Adrenal gland (tissue), 9 donors: ENCODE measurements at regions not wholly inside any gene's neighbourhood (a gene's known extent, or its start where the extent isn't known, plus 50 kb on each side); places are given as distances from the start of the nearest gene placed in this dataset.

Experiments used
- DNase-seq, 7 donors: peaks; one replicate each; pipeline ENCODE4 v3.0.0-alpha.2; 2019 to 2020
- H3K27ac ChIP-seq, 5 donors: fragments of 200-600 bp; sonication (generic) in 4 of 5; 1 replicate in 3 of 5; 2 replicates in 2 of 5; pipeline versions ENCODE4 v1.5.1 to v1.8.0; 2016 to 2020; ENCODE audit warnings: mild to moderate bottlenecking in 1 of 5
- H3K27me3 ChIP-seq: fragments of 200-600 bp; 2 replicates; pipeline ENCODE4 v1.8.0; 2021
- H3K36me3 ChIP-seq, 2 donors: fragments of 200-600 bp; replicated peaks in 1 of 2; 1 replicate in 1 of 2; 2 replicates in 1 of 2; pipeline versions ENCODE4 v1.5.1 to v1.8.0; 2018 to 2022
- H3K4me1 ChIP-seq, 2 donors: fragments of 200-600 bp; replicated peaks in 1 of 2; 1 replicate in 1 of 2; 2 replicates in 1 of 2; pipeline versions ENCODE4 v1.5.1 to v1.8.0; 2018 to 2021
- H3K4me3 ChIP-seq, 4 donors: fragments of 200-600 bp; sonication (generic) in 3 of 4; one replicate each; pipeline ENCODE4 v1.5.1; 2016 to 2018
- H3K9me3 ChIP-seq, 3 donors: fragments of 200-600 bp; sonication (generic) in 1 of 3; replicated peaks in 1 of 3; 1 replicate in 2 of 3; 2 replicates in 1 of 3; pipeline versions ENCODE4 v1.5.1 to v1.8.0; 2016 to 2021
- CTCF ChIP-seq, 6 experiments: fragments of 450-650 bp in 4 of 6; fragments of 200-600 bp in 2 of 6; sonication (generic) in 1 of 6; IDR thresholded peaks; 1 replicate in 5 of 6; 2 replicates in 1 of 6; pipeline versions ENCODE4 v1.5.1 to v1.8.0; 2016 to 2021; ENCODE audit warnings: antibody characterized with exemption in 6 of 6, mild to moderate bottlenecking in 2 of 6, moderate library complexity in 1 of 6
- POLR2A ChIP-seq, 2 donors: fragments of 450-650 bp; IDR thresholded peaks; one replicate each; pipeline ENCODE4 v1.6.1; 2017; ENCODE audit warnings: antibody characterized with exemption in 2 of 2, mild to moderate bottlenecking in 2 of 2, moderate library complexity in 1 of 2
- WGBS, 4 donors: extraction: QIAGEN DNeasy Blood & Tissue Kit in 2 of 4; methylation state at CpG; one replicate each; pipeline versions ENCODE4 v1.1.5 to v1.1.7; 2013 to 2017; 5-methylcytosine and 5-hydroxymethylcytosine counted together
- intact Hi-C, 2 donors: fragments of 100-400 bp; cut with DNase I; formaldehyde crosslinking; loops; one replicate each; pipeline versions ENCODE4 v1.14.1 to v1.15.0; 2022 to 2023
- donor health status: healthy with polysubstance abuse.
- donor health status: Bipolar disorder and iron deficiency.
- donor health status: DM: yes; HTN: yes; CAD: no.
- donor health status: DM: no; HTN: no; CAD: no.
- donor health status: DM: no; HTN: no; CAD: no.

GRCh38 chr4:137700072-137700471, 167.8 kb upstream of the PCDH18 start:
- no peak for TF ChIP-seq CTCF (IDR thresholded peaks at IDR 0.05)
- TF ChIP-seq POLR2A (IDR thresholded peaks at IDR 0.05), result no peak
- H3K36me3 ChIP-seq, result no peaks in the 10 kb centered on the region
- H3K4me3 ChIP-seq, result no peak overlapping the region
- WGBS, 4 donors, result 30 to 52% (median 42%) methylated on average over 1 of the region's 1 CpG
- intact Hi-C loops, result no loop called here
- H3K4me1 ChIP-seq, result peaks cover 0 to 3% of the 10 kb centered on the region in 2 donors
- H3K27me3 ChIP-seq, result no peaks in the 10 kb centered on the region
- no peak overlapping the region for H3K27ac ChIP-seq
- no peaks in the 10 kb centered on the region for H3K9me3 ChIP-seq
- DNase-seq, result no peak

- Histone ChIP-seq H3K4me1 (no peaks in the 10 kb centered on the region), H3K27ac (no peak overlapping the region), H3K9me3 (no peaks in the 10 kb centered on the region), H3K4me3 (no peak overlapping the region), H3K27me3 (no peaks in the 10 kb centered on the region), H3K36me3 (no peaks in the 10 kb centered on the region)
- intact Hi-C loops, result no loop called here
- DNase-seq, result no peak
- TF ChIP-seq CTCF (IDR thresholded peaks at IDR 0.05) (no peak), POLR2A (IDR thresholded peaks at IDR 0.05) (no peak)
- WGBS, 4 donors, result 74 to 85% (median 75%) methylated on average over 1 of the region's 1 CpG
Measured at GRCh38 chr4:137694138-137694537, 161.8 kb upstream of the PCDH18 start.

GRCh38 chr4:137693641-137694040, 161.3 kb upstream of the PCDH18 start:
- no peak overlapping the region for H3K27ac ChIP-seq
- TF ChIP-seq POLR2A (IDR thresholded peaks at IDR 0.05) (no peak), CTCF (IDR thresholded peaks at IDR 0.05) (no peak)
- H3K9me3 ChIP-seq, result no peaks in the 10 kb centered on the region
- no peaks in the 10 kb centered on the region for H3K4me1 ChIP-seq
- H3K36me3 ChIP-seq, result no peaks in the 10 kb centered on the region
- WGBS, 4 donors, result 68 to 83% (median 75%) methylated on average over 1 of the region's 1 CpG
- no peaks in the 10 kb centered on the region for H3K27me3 ChIP-seq
- DNase-seq, result no peak
- intact Hi-C loops, result no loop called here
- no peak overlapping the region for H3K4me3 ChIP-seq

- DNase-seq, result no peak
- Histone ChIP-seq H3K27ac (no peak overlapping the region), H3K27me3 (no peaks in the 10 kb centered on the region), H3K4me1 (no peaks in the 10 kb centered on the region), H3K9me3 (no peaks in the 10 kb centered on the region), H3K4me3 (no peak overlapping the region), H3K36me3 (no peaks in the 10 kb centered on the region)
- no peak for TF ChIP-seq POLR2A (IDR thresholded peaks at IDR 0.05)
- intact Hi-C loops, result no loop called here
Measured at GRCh38 chr4:137692205-137692604, 159.9 kb upstream of the PCDH18 start.

GRCh38 chr4:137688651-137689050, 156.4 kb upstream of the PCDH18 start:
- no peaks in the 10 kb centered on the region for H3K27me3 ChIP-seq
- WGBS, 4 donors, result 88 to 96% (median 95%) methylated on average over 1 of the region's 1 CpG
- no peak overlapping the region for H3K4me3 ChIP-seq
- H3K4me1 ChIP-seq, result no peaks in the 10 kb centered on the region
- DNase-seq, result no peak
- H3K27ac ChIP-seq, result no peak overlapping the region
- H3K9me3 ChIP-seq, result no peaks in the 10 kb centered on the region
- no peaks in the 10 kb centered on the region for H3K36me3 ChIP-seq
- TF ChIP-seq CTCF (IDR thresholded peaks at IDR 0.05) (no peak), POLR2A (IDR thresholded peaks at IDR 0.05) (no peak)
- intact Hi-C loops, result no loop called here
